Endothelial cell of umbilical vein (primary cell): ENCODE measurements at regions not wholly inside any gene's neighbourhood (a gene's known extent, or its start where the extent isn't known, plus 50 kb on each side); places are given as distances from the start of the nearest gene placed in this dataset.

Experiments used
- BruUV-seq: library from RNA; stranded (reverse); fragments of 400-500 nt; replicated peaks from 2 replicates; lab custom pipeline; 2021; lab: Mats Ljungman, UMichigan
- CTCF ChIA-PET: fragments of 300-600, 350-600 bp; sonication (Branson Sonifier 250); formaldehyde crosslinking; loops from one replicate; lab custom pipeline; 2021; ENCODE audit warnings: antibody characterized with exemption, inconsistent platforms; lab: Charles Lee
- POLR2A ChIA-PET: fragments of 300-600, 350-600 bp; sonication (Branson Sonifier 250); formaldehyde crosslinking; loops from one replicate; lab custom pipeline; 2021; ENCODE audit warnings: antibody characterized with exemption, inconsistent platforms; lab: Charles Lee
- DNase-seq: peaks from one replicate; pipeline ENCODE4 v3.0.0-alpha.2; 2011; ENCODE audit warnings: low read depth, low spot score
- FAIRE-seq: peaks from 2 replicates; lab custom pipeline; 2011; peaks lifted over from hg19 to GRCh38; lab: Jason Lieb, UNC
- H2AFZ ChIP-seq: 2 replicates; pipeline ENCODE4 v1.6.0; 2012; ENCODE audit warnings: low read depth, low read length, control low read depth, inconsistent platforms
- H3K27ac ChIP-seq: 2 replicates; pipeline ENCODE4 v1.5.1; 2011; ENCODE audit warnings: low read depth, mild to moderate bottlenecking, control low read depth, low read length, moderate library complexity; ENCODE audit not compliant: insufficient read depth
- H3K27me3 ChIP-seq, 2 experiments: 2 replicates each; pipeline versions ENCODE4 v1.6.0 to v1.6.1; 2011; ENCODE audit warnings: low read length in 2 of 2, mixed read lengths in 1 of 2; ENCODE audit not compliant: control insufficient read depth in 2 of 2, insufficient read depth in 2 of 2
- H3K36me3 ChIP-seq, 2 experiments: 2 replicates in 1 of 2; 3 replicates in 1 of 2; pipeline ENCODE4 v1.5.1; 2011; ENCODE audit warnings: low read length in 2 of 2, mild to moderate bottlenecking in 1 of 2, moderate library complexity in 1 of 2; ENCODE audit not compliant: control insufficient read depth in 2 of 2, insufficient read depth in 2 of 2; ENCODE audit errors: extremely low read depth in 1 of 2
- H3K4me1 ChIP-seq: 3 replicates; pipeline ENCODE4 v1.5.1; 2011; ENCODE audit warnings: mild to moderate bottlenecking, low read length; ENCODE audit not compliant: control insufficient read depth, insufficient read depth; ENCODE audit errors: extremely low read depth
- H3K4me2 ChIP-seq: 2 replicates; pipeline ENCODE4 v1.6.1; 2011; ENCODE audit warnings: low read length, control low read depth, mixed read lengths; ENCODE audit not compliant: insufficient read depth
- H3K4me3 ChIP-seq, 3 experiments: fragments of 200-600 bp in 1 of 3; sonication (generic), shearing (Covaris generic) in 1 of 3; replicated peaks in 1 of 3; 2 replicates each; pipeline ENCODE4 v1.5.1; 2011 to 2016; ENCODE audit warnings: control low read depth in 3 of 3, low read length in 3 of 3, mild to moderate bottlenecking in 2 of 3, inconsistent platforms in 1 of 3, low read depth in 1 of 3, moderate library complexity in 1 of 3; ENCODE audit not compliant: insufficient read depth in 1 of 3
- H3K79me2 ChIP-seq: 2 replicates; pipeline ENCODE4 v1.6.0; 2012; ENCODE audit warnings: low read length, inconsistent platforms; ENCODE audit not compliant: control insufficient read depth, insufficient read depth
- H3K9ac ChIP-seq: replicated peaks from 2 replicates; pipeline ENCODE3; 2011; ENCODE audit warnings: low read length, control low read depth; ENCODE audit not compliant: insufficient read depth; ENCODE audit errors: extremely low read depth
- H3K9me1 ChIP-seq: replicated peaks from 3 replicates; pipeline ENCODE4 v1.6.0; 2011; ENCODE audit warnings: mild to moderate bottlenecking, low read length; ENCODE audit not compliant: control insufficient read depth, insufficient read depth; ENCODE audit errors: extremely low read depth
- H3K9me3 ChIP-seq: replicated peaks from 2 replicates; pipeline ENCODE4 v1.5.1; 2012; ENCODE audit warnings: low read length, inconsistent platforms; ENCODE audit not compliant: control insufficient read depth, insufficient read depth
- H4K20me1 ChIP-seq: replicated peaks from 2 replicates; pipeline ENCODE3; 2011; ENCODE audit warnings: mild to moderate bottlenecking, low read length; ENCODE audit not compliant: control insufficient read depth, insufficient read depth; ENCODE audit errors: extremely low read depth
- CTCF ChIP-seq, 2 donors: IDR thresholded peaks; 1 replicate in 1 of 2; 2 replicates in 1 of 2; pipeline ENCODE4 v1.5.1; 2011; ENCODE audit warnings: low read length in 2 of 2, mild to moderate bottlenecking in 2 of 2, moderate library complexity in 2 of 2, control low read depth in 1 of 2, inconsistent platforms in 1 of 2, low read depth in 1 of 2; ENCODE audit not compliant: insufficient read depth in 1 of 2; ENCODE audit errors: extremely low read depth in 1 of 2
- EZH2 ChIP-seq: IDR thresholded peaks from 2 replicates; pipeline ENCODE4 v1.6.1; 2012; ENCODE audit warnings: borderline replicate concordance, low read depth, mild to moderate bottlenecking, moderate library complexity, low read length, inconsistent platforms; ENCODE audit not compliant: severe bottlenecking
- FOS ChIP-seq: IDR thresholded peaks from 2 replicates; pipeline ENCODE4 v1.6.1; 2011; ENCODE audit warnings: mild to moderate bottlenecking, low read length, moderate library complexity, borderline replicate concordance; ENCODE audit not compliant: insufficient read depth
- GATA2 ChIP-seq: IDR thresholded peaks from 2 replicates; pipeline ENCODE4 v1.7.0; 2011; ENCODE audit warnings: low read depth, mild to moderate bottlenecking, moderate library complexity, mixed read lengths, low read length; ENCODE audit not compliant: insufficient read length, insufficient read depth
- JUN ChIP-seq: IDR thresholded peaks from 2 replicates; pipeline ENCODE4 v1.6.1; 2011; ENCODE audit warnings: borderline replicate concordance, low read depth; ENCODE audit not compliant: insufficient read length, insufficient read depth
- MAX ChIP-seq: IDR thresholded peaks from 2 replicates; pipeline ENCODE4 v1.6.1; 2011; ENCODE audit not compliant: insufficient read depth, insufficient read length
- MYC ChIP-seq: IDR thresholded peaks from one replicate; pipeline ENCODE4 v1.6.1; 2011; ENCODE audit warnings: mild to moderate bottlenecking, low read depth, low read length
- POLR2A ChIP-seq: IDR thresholded peaks from 2 replicates; pipeline ENCODE4 v1.6.1; 2012; ENCODE audit warnings: low read depth, mild to moderate bottlenecking, control low read depth, low read length
- POLR2AphosphoS5 ChIP-seq: IDR thresholded peaks from 2 replicates; pipeline ENCODE4 v1.6.1; 2012; ENCODE audit warnings: low read depth, mild to moderate bottlenecking, control low read depth, low read length, moderate library complexity; ENCODE audit not compliant: insufficient read depth
- dilution Hi-C: fragments of 300-500 bp; cut with MboI; formaldehyde crosslinking; loops from one replicate; pipeline ENCODE4 v1.15.0; 2019; ENCODE audit warnings: low sequenced_read_pairs; ENCODE audit not compliant: extremely low pct_ligation_motif_present
- intact Hi-C: fragments of 100-400 bp; cut with micrococcal nuclease; formaldehyde crosslinking; loops from one replicate; pipeline ENCODE4 v1.10.0; 2022

GRCh38 chr4:13797061-13797460 lies 169.5 kb upstream of the BOD1L1 start:
- H4K20me1 ChIP-seq: no peaks in the 10 kb centered on the region
- no peak overlapping the region for H2AFZ ChIP-seq
- H3K4me3 ChIP-seq: no peak overlapping the region
- H3K36me3 ChIP-seq: no peaks in the 10 kb centered on the region
- DNase-seq (no peak), FAIRE-seq (no peak)
- intact Hi-C loops (no loop called here), dilution Hi-C loops (no loop called here)
- H3K27ac ChIP-seq: no peak overlapping the region
- no peaks in the 10 kb centered on the region for H3K4me1 ChIP-seq
- POLR2A ChIA-PET: no interaction called here
- no peaks in the 10 kb centered on the region for H3K9me1 ChIP-seq
- H3K9me3 ChIP-seq: no peaks in the 10 kb centered on the region
- no peaks in the 10 kb centered on the region for H3K79me2 ChIP-seq
- H3K9ac ChIP-seq: no peak overlapping the region
- CTCF ChIA-PET: interaction anchor here (0.8 kb wide), 1 partner anchor 10 kb away, joined by 3 read pairs; no protein-coding TSS in a partner anchor
- no TSS peak for BruUV-seq
- H3K4me2 ChIP-seq: no peak overlapping the region
- no peaks in the 10 kb centered on the region for H3K27me3 ChIP-seq
- no peak for TF ChIP-seq POLR2AphosphoS5
- no peak for TF ChIP-seq EZH2
- no peak for TF ChIP-seq MYC
- no peak for TF ChIP-seq MAX
- TF ChIP-seq POLR2A: no peak
- no peak for TF ChIP-seq CTCF (IDR thresholded peaks at IDR 0.05; ENCODE audit: extremely low read depth in 1 of 2, insufficient read depth in 1 of 2, low read depth in 1 of 2, low read length in 2 of 2)
- no peak for TF ChIP-seq FOS
- TF ChIP-seq JUN: no peak
- no peak for TF ChIP-seq GATA2
